ENCODE measurements at regions not wholly inside any gene's neighbourhood (a gene's known extent, or its start where the extent isn't known, plus 50 kb on each side); places are given as distances from the start of the nearest gene placed in this dataset.

DNA sequence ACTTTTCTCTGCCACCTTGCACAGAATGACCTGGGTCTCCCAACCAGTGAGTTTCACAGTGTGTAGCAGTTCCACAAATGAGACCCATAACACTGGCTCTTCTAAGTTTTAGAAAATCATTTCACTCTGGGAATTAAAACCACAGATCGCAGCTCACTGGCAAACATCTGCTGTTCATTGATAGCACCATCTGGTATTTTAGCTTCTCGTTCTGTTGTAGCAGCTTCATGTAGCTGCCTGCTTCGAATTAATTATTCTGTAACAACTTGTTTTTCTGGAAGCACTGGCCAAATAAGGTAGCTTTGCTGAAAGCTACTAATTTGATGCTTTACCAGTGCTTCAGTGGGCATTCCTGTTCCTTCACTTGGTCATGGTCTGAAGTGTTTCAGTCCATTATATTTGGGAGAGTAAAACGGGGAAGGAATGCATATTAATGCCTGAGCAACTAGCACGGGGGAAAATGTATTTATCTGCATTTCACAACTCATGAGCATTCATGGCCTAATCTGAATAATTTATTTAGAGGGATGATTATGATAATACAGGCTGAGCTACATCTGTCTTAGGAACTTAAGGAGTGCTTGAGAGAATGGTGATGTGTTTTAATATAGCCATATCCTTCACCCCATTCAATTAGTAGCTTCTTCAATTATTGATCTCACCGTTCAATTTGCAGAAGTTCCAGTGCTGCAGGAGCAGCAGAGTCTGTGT lies 447.4 kb downstream of the XPNPEP1 start:
- no peak for DNase-seq

DNA sequence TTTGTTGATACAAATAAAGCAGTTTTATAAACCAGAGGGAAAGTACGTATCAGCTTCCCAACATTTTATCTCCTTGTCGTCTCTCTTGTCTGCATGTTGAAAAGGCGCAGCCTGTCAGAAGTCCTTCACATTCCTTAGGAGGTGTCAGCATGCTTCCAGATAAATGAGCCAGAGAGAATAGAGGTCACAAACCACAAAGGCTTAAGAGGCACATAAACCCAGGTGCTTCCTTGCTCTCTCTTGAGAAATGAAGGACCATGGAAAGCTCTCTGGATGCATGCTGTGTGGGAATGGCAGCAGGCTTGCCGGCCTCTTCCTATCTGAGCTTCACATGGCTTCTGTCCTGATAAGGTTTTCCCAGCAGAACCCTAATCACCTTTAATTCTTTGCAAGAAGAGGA lies 448.5 kb downstream of the XPNPEP1 start:
- no peak for DNase-seq

- no peak for DNase-seq
Measured at GRCh38 chr10:109474261-109474660, 449.1 kb downstream of the XPNPEP1 start.

- DNase-seq = no peak
Measured at GRCh38 chr10:109467551-109467950, 455.8 kb downstream of the XPNPEP1 start.

DNA sequence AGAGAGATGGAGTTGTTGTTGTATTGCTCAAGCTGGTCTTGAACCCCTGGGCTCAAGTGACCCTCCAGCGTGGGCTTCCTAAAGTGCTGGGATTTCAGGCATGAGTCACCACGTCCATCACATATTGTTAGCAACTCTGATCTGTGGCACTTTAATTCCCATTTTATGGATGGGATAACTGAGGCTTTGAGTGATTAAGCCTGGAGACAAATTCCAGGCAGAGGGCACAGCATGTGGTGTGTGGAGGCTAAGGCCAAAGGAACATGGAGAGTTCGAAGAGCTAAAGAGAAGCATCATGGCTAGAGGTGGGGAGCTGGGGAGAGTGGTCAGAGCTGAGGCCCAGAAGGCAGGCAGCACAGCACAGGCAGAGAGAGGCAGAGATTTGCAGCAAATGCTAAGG lies 458.4 kb downstream of the XPNPEP1 start:
- no peak for DNase-seq

GRCh38 chr10:109457302-109457638 lies 466.0 kb downstream of the XPNPEP1 start:
- DNase-seq = no peak

- DNase-seq = no peak
Measured at GRCh38 chr10:109456566-109457301, 466.6 kb downstream of the XPNPEP1 start.

- no peak for DNase-seq
Measured at GRCh38 chr10:109454691-109455090, 468.6 kb downstream of the XPNPEP1 start.

GRCh38 chr10:109451879-109452278 lies 471.4 kb downstream of the XPNPEP1 start:
- no peak for DNase-seq

DNA sequence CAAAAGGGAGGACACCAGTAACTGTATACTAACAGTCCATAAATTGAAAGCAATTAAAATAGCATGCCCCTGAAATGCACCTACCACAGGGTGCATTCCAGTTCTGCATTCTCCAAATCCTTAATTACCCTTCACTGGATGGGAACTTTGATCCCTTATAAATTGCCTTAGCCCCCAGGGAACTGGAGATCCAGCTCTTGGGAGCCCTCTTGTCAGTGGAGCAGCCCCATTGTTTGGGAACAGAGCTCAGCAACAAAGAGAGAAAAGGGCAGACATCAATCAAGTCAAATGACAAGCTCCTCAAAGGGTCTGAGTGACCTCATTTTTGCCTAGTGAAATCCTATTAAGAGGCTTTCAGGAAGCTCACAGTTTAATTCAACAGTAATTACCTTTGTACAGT lies 472.6 kb downstream of the XPNPEP1 start:
- no peak for DNase-seq

- no peak for DNase-seq
Measured at GRCh38 chr10:109433434-109433833, 489.9 kb downstream of the XPNPEP1 start.

DNA sequence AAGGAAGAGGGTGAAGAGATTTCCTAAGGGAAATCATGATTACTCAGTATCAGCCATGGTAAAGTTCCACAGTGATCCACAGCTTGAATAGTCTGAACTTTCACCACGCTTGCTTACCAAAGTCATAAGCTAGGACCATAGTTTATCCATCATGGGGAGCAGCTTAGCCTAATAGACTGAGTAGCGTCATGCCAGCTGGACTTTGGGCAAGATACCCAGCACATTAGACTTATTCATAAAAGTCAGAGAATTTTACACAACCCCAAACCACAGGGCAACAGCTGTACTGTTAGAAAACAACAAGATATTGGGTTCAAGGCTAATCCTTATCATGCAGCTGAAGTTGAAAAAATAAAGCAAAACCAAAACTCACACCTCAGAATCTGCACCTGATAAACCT lies 491.0 kb downstream of the XPNPEP1 start:
- no peak for DNase-seq

DNA sequence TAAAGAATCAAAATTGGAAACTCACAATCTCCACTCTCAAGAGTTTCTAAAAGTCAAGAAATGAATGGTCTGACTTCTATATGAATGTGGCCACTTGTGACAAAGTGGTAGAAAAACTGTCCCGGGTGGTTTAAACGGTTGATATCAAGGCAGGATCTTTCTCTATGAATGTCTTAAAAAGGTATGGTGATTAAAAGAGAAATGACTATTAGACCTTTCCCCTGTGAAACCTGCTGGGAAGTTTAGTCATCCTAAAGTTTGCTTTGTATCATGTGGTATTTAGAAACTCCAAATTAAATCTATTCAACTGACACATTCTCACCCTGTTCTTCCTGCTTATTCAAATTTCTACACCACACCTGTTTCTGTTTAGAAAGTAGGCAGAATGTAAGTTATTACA lies 492.5 kb downstream of the XPNPEP1 start:
- DNase-seq = no peak

DNA sequence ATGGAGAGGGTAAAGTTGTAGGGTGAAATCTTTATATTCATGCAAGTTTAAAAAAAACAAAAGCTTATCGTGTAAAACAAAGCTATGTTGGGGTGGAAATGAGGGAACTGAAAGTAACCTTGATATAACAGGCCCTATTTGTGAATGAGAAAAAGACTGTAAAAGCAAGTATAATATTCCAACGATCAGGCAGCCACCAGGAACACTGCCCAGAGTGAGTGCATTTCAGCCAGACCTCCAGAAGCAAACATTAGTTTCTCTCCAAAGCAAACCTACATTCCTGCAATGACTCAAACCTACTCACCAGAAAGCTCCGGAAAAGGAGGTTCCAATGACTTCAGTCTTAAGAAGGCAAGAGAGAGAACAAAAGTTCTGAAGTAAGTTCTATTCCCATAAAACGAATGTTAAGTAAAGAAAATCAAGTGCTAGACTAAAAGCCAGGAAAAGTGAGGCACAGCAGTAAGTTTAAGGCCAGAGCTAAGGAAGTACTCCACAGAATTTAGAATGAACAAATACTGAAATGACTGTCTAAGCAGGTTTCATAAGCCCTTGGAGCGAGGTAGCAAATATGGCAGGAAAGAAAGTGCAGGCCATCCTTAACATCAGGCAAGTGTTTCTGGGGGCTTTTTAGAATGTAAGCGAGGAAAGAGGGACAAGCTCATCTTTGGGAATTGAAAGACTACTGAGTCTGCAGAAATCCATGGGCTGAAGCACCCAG lies 493.1 kb downstream of the XPNPEP1 start:
- no peak for DNase-seq

DNA sequence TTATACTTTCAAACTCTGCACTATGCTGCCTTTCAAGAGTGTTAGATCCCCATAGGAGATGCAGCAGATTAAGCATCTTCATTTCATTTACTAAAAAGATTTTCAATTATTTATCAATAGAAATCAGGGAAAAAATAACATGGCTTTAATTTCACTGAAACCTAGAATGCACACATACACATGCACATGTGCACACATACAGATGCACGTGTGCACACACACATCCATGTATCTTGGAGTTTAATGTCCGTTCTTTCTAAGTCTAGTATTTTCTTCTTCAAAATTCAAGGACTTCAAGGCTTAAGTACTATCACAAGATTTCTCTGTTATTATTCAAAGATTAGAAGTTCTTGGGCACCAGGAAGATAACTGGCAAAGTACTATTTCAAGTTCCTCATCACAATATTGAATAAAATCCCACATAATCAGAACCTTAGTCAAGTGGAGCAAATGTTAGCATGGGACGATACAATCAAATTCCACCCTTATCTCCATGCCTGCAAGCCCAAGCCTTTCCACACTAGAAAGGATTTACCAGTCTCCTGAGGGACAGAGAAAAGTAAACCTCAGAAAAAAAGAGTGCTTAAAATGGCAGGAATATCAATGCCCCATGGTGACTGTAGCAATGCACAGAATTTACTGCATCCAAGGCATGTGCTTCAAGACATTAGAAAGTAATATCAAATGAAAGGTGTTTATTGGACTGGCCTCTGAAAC lies 494.4 kb downstream of the XPNPEP1 start:
- DNase-seq = no peak

DNA sequence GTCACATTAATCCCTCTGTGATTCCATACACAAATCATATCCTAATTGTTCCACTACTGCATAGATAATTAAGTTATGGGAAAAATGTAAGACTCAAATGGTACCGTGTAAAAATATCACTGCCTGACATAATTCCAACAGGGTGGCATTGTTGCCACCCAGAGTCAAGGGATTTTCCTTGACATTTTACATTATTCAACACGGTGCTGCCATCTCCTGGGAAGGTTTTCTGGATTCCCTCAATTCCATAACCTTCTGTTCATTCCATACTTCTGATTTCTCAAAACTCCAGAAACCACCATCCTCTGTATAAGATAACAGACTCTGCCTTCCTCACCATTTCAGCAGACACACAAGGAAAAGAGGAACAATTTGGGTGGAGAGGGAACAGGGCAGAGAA lies 495.9 kb downstream of the XPNPEP1 start:
- DNase-seq = no peak

DNA sequence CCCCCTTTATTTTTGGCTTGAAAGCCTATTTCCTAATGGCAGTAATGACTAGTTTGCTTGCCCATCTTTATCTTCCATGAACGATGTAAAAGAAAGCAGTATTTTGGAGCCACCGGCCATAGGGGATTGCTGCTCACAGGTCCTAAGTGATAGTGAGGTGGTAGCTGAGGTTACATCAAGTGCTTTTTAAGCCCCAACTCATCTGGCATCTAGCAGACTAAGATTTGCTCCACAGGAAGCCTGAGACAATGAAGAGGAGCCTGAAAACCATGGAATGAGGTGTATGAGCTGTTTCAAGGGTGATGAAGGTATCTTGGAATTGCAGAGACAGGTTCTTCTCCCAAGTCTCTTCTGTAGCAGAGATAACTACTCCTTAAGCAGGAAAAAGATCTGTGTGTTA lies 496.3 kb downstream of the XPNPEP1 start:
- DNase-seq = no peak

DNA sequence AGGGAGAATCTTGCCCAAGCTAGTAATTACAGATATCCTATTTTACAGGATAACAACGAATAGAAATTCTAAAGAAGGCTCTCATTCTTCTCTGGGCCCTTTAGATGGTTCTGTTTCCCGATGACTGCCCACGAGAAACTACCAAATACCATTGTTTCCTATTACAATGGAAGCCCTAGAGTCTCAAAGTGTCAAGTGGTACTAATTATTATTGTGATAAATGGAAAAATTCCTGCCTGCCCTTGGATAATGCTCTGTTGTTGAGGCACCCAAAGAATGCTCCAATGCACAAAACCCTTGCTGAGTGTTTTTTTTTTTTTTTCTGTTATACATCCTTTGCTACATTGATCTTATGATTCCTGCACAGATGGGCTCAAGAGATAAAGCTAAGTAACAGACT lies 504.5 kb downstream of the XPNPEP1 start:
- DNase-seq = no peak

DNA sequence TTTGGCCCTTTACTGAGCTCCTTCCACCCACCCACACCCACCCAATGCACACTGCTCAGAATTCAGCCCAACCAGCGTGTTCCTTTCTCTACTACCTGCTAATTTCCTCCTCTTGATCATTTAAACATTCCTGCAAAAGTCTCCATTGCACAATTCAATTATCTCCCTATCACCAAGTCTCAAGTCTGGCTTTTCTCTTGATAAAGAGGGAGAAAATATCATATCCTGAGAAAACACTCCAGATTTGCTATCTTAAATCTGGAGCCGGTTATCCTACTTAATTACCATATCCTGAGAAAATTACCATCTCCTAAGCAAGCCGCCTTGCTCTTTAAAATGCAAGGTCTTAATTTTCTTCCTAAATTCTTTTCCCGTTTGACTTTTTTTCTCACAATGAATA lies 505.5 kb downstream of the XPNPEP1 start:
- no peak for DNase-seq

DNA sequence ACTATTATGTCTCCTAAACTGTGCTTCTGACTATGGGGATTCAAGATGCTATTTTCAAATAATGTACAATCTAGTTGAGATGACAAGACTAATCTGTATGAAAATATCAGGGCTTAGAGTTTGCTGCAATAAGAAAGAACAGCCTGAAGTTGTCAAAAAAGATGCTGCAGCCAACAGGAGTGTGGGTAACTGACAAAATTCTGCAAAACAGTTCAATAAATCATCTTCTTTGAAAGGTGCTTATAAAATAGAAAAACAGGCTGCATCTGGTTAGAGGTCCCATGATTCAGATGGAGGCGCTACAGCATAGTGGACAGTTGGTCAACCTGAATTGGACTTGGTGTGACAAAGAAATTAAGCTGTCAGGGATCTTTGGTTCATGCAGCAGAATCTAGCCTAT lies 511.0 kb downstream of the XPNPEP1 start:
- no peak for DNase-seq

GRCh38 chr10:109411917-109412316 lies 511.4 kb downstream of the XPNPEP1 start:
- no peak for DNase-seq

- DNase-seq = no peak
Measured at GRCh38 chr10:109405338-109405737, 518.0 kb downstream of the XPNPEP1 start.

DNA sequence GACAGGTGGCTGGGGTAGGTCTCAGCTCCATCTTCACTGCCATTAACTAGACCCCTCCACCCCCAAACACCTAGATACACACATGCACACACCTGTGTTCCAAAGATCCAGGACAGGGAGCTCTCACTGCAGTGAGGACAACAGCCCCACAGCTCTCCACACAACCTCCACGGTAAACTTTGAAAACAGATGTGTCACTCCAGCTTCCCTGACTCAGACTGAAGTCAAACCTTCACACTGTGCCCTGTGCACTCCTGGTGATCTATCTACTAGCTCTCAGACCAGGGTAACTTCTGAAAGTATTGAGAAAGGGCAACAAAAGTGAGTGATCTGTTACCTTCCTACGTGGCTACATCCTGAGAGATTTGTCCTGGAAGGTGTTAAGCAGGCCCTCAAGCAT lies 519.8 kb downstream of the XPNPEP1 start:
- no peak for DNase-seq

GRCh38 chr10:109393425-109393824 lies 529.9 kb downstream of the XPNPEP1 start:
- no peak for DNase-seq
